SK-N-SH treated with all-trans-retinoic acid at 6 μM for 48 hours (cell line): ENCODE measurements at regions not wholly inside any gene's neighbourhood (a gene's known extent, or its start where the extent isn't known, plus 50 kb on each side); places are given as distances from the start of the nearest gene placed in this dataset.

ENCODE experiments used
- ATAC-seq: fragments of 200-7000 bp; cut with Tn5 transposase; 3 replicates; pipeline ENCODE4 v1.9.1; 2020; ENCODE audit warnings: mild to moderate bottlenecking, moderate library complexity
- BACH2 ChIP-seq: fragments of 250-450 bp; sonication (Bioruptor Pico); IDR thresholded peaks from 2 replicates; pipeline ENCODE4 v1.9.0; 2021; ENCODE audit warnings: mild to moderate bottlenecking, borderline replicate concordance
- CSDC2 ChIP-seq: fragments of 250-450 bp; sonication (Bioruptor Pico); IDR thresholded peaks from 2 replicates; pipeline ENCODE4 v1.5.0; 2020; ENCODE audit warnings: mild to moderate bottlenecking, moderate library complexity
- ESRRG ChIP-seq: fragments of 250-450 bp; sonication (Bioruptor Pico); IDR thresholded peaks from 2 replicates; pipeline ENCODE4 v1.6.1; 2021; ENCODE audit warnings: mild to moderate bottlenecking
- GLIS3 ChIP-seq: fragments of 250-450 bp; sonication (Bioruptor Pico); IDR thresholded peaks from 2 replicates; pipeline ENCODE4 v1.5.0; 2020; ENCODE audit warnings: mild to moderate bottlenecking, moderate library complexity
- ISL1 ChIP-seq: fragments of 250-450 bp; sonication (Bioruptor Pico); IDR thresholded peaks from 2 replicates; pipeline ENCODE4 v2.1.2; 2022; ENCODE audit warnings: mild to moderate bottlenecking, moderate library complexity
- OSR1 ChIP-seq: fragments of 250-450 bp; sonication (Bioruptor Pico); IDR thresholded peaks from 2 replicates; pipeline ENCODE4 v1.8.0; 2022; ENCODE audit warnings: moderate library complexity, mild to moderate bottlenecking, inconsistent platforms
- PATZ1 ChIP-seq: fragments of 250-450 bp; sonication (Bioruptor Pico); IDR thresholded peaks from 2 replicates; pipeline ENCODE4 v1.8.0; 2020; ENCODE audit warnings: mild to moderate bottlenecking, moderate library complexity, borderline replicate concordance
- PPARA ChIP-seq: fragments of 250-450 bp; sonication (Bioruptor Pico); IDR thresholded peaks from 2 replicates; pipeline ENCODE4 v1.5.0; 2020; ENCODE audit warnings: mild to moderate bottlenecking, borderline replicate concordance
- RARB ChIP-seq: fragments of 250-450 bp; sonication (Bioruptor Pico); IDR thresholded peaks from 2 replicates; pipeline ENCODE4 v1.8.0; 2021; ENCODE audit warnings: mild to moderate bottlenecking, moderate library complexity
- SNAI2 ChIP-seq: fragments of 250-450 bp; sonication (Bioruptor Pico); IDR thresholded peaks from 2 replicates; pipeline ENCODE4 v1.5.0; 2020; ENCODE audit warnings: mild to moderate bottlenecking, moderate library complexity
- TCF4 ChIP-seq: fragments of 250-450 bp; sonication (Bioruptor Pico); IDR thresholded peaks from 2 replicates; pipeline ENCODE4 v1.8.0; 2021; ENCODE audit warnings: mild to moderate bottlenecking, moderate library complexity, borderline replicate concordance
- TOX ChIP-seq: fragments of 250-450 bp; sonication (Bioruptor Pico); IDR thresholded peaks from 2 replicates; pipeline ENCODE4 v1.8.0; 2021; ENCODE audit warnings: mild to moderate bottlenecking, moderate library complexity, borderline replicate concordance
- TSHZ2 ChIP-seq: fragments of 250-450 bp; sonication (Bioruptor Pico); IDR thresholded peaks from 2 replicates; pipeline ENCODE4 v1.5.0; 2020; ENCODE audit warnings: mild to moderate bottlenecking, moderate library complexity
- ZC3H10 ChIP-seq: fragments of 250-450 bp; sonication (Bioruptor Pico); IDR thresholded peaks from 2 replicates; pipeline ENCODE4 v1.5.1; 2021; ENCODE audit warnings: mild to moderate bottlenecking, moderate library complexity
- ZFP3 ChIP-seq: fragments of 250-450 bp; sonication (Bioruptor Pico); IDR thresholded peaks from 2 replicates; pipeline ENCODE4 v1.5.0; 2020; ENCODE audit warnings: mild to moderate bottlenecking, moderate library complexity
- ZFP30 ChIP-seq: fragments of 450-650 bp; formaldehyde crosslinking; IDR thresholded peaks from 2 replicates; pipeline ENCODE4 v1.5.0; 2022; ENCODE audit warnings: mild to moderate bottlenecking, moderate library complexity
- ZNF565 ChIP-seq: fragments of 450-650 bp; formaldehyde crosslinking; conservative IDR thresholded peaks from 2 replicates; pipeline ENCODE4 v1.5.0; 2020; ENCODE audit warnings: low read depth, mild to moderate bottlenecking, moderate library complexity
- ZNF70 ChIP-seq: fragments of 450-650 bp; formaldehyde crosslinking; IDR thresholded peaks from 2 replicates; pipeline ENCODE4 v1.5.0; 2020; ENCODE audit warnings: mild to moderate bottlenecking, moderate library complexity
- TF ChIP-seq, protein P1 (sequence below): fragments of 250-450 bp; sonication (Bioruptor Pico); IDR thresholded peaks from 2 replicates; pipeline ENCODE4 v1.5.1; 2020; ENCODE audit warnings: low read depth, mild to moderate bottlenecking, moderate library complexity
- TF ChIP-seq, protein P2 (sequence below): fragments of 250-450 bp; sonication (Bioruptor Pico); IDR thresholded peaks from 2 replicates; pipeline ENCODE4 v1.8.0; 2021; ENCODE audit warnings: low read depth, mild to moderate bottlenecking, moderate library complexity, borderline replicate concordance
- TF ChIP-seq, protein P3 (sequence below): fragments of 250-450 bp; sonication (Bioruptor Pico); IDR thresholded peaks from 2 replicates; pipeline ENCODE4 v1.5.1; 2021; ENCODE audit warnings: mild to moderate bottlenecking, moderate library complexity

GRCh38 chr12:47391566-47391965 lies 311.8 kb upstream of the AMIGO2 start:
- ATAC-seq = no peak
- TF ChIP-seq ZNF565 (CRISPR knock-in tag) = no peak
- TF ChIP-seq ZNF70 = no peak

GRCh38 chr12:47388712-47389111 lies 309.0 kb upstream of the AMIGO2 start:
- ATAC-seq = no peak
- TF ChIP-seq CSDC2 = no peak
- no peak for TF ChIP-seq ZFP3 (CRISPR knock-in tag)
- TF ChIP-seq ZNF565 (CRISPR knock-in tag) = no peak
- TF ChIP-seq RARB (CRISPR knock-in tag) = no peak
- no peak for TF ChIP-seq SNAI2 (CRISPR knock-in tag)
- no peak for TF ChIP-seq BACH2 (CRISPR knock-in tag)
- no peak for TF ChIP-seq TSHZ2 (CRISPR knock-in tag)
- TF ChIP-seq, protein P1, sequence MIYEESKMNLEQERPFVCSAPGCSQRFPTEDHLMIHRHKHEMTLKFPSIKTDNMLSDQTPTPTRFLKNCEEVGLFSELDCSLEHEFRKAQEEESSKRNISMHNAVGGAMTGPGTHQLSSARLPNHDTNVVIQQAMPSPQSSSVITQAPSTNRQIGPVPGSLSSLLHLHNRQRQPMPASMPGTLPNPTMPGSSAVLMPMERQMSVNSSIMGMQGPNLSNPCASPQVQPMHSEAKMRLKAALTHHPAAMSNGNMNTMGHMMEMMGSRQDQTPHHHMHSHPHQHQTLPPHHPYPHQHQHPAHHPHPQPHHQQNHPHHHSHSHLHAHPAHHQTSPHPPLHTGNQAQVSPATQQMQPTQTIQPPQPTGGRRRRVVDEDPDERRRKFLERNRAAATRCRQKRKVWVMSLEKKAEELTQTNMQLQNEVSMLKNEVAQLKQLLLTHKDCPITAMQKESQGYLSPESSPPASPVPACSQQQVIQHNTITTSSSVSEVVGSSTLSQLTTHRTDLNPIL (CRISPR knock-in tag) = no peak
- TF ChIP-seq, protein P2, sequence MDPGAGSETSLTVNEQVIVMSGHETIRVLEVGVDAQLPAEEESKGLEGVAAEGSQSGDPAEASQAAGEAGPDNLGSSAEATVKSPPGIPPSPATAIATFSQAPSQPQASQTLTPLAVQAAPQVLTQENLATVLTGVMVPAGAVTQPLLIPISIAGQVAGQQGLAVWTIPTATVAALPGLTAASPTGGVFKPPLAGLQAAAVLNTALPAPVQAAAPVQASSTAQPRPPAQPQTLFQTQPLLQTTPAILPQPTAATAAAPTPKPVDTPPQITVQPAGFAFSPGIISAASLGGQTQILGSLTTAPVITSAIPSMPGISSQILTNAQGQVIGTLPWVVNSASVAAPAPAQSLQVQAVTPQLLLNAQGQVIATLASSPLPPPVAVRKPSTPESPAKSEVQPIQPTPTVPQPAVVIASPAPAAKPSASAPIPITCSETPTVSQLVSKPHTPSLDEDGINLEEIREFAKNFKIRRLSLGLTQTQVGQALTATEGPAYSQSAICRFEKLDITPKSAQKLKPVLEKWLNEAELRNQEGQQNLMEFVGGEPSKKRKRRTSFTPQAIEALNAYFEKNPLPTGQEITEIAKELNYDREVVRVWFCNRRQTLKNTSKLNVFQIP (CRISPR knock-in tag) = no peak
- no peak for TF ChIP-seq TOX (CRISPR knock-in tag)
- TF ChIP-seq OSR1 = no peak
- TF ChIP-seq PATZ1 = no peak
- TF ChIP-seq, protein P3, sequence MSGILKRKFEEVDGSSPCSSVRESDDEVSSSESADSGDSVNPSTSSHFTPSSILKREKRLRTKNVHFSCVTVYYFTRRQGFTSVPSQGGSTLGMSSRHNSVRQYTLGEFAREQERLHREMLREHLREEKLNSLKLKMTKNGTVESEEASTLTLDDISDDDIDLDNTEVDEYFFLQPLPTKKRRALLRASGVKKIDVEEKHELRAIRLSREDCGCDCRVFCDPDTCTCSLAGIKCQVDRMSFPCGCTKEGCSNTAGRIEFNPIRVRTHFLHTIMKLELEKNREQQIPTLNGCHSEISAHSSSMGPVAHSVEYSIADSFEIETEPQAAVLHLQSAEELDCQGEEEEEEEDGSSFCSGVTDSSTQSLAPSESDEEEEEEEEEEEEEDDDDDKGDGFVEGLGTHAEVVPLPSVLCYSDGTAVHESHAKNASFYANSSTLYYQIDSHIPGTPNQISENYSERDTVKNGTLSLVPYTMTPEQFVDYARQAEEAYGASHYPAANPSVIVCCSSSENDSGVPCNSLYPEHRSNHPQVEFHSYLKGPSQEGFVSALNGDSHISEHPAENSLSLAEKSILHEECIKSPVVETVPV = no peak
- no peak for TF ChIP-seq ZNF70
- no peak for TF ChIP-seq ISL1 (CRISPR knock-in tag)
- no peak for TF ChIP-seq TCF4 (CRISPR knock-in tag)
- TF ChIP-seq PPARA (CRISPR knock-in tag) = no peak
- TF ChIP-seq ZFP30 = no peak
- no peak for TF ChIP-seq GLIS3 (CRISPR knock-in tag)
- TF ChIP-seq ZC3H10 = no peak

GRCh38 chr12:47387994-47388393 lies 308.2 kb upstream of the AMIGO2 start:
- TF ChIP-seq ZFP3 (CRISPR knock-in tag) (no peak), ZFP30 (no peak), ZC3H10 (no peak), PPARA (CRISPR knock-in tag) (no peak), ISL1 (CRISPR knock-in tag) (no peak), ESRRG (CRISPR knock-in tag) (no peak), BACH2 (CRISPR knock-in tag) (no peak), TSHZ2 (CRISPR knock-in tag) (no peak)
- TF ChIP-seq, protein P3 = no peak
- TF ChIP-seq, protein P1 (CRISPR knock-in tag) = no peak
- no peak for ATAC-seq
